BJ (cell line): ENCODE measurements at regions not wholly inside any gene's neighbourhood (a gene's known extent, or its start where the extent isn't known, plus 50 kb on each side); places are given as distances from the start of the nearest gene placed in this dataset.
A peak's percentile ranks its signal among the peaks of the same experiment; 100 is the strongest.

Source experiments
- CTCF ChIA-PET: fragments of 350-600 bp; formaldehyde crosslinking; extraction: SDS; loops from one replicate; lab custom pipeline; 2021; ENCODE audit warnings: antibody characterized with exemption, inconsistent platforms; lab: Yijun Ruan, JAX
- POLR2A ChIA-PET: fragments of 300-600 bp; sonication (Branson Sonifier 250); formaldehyde crosslinking; extraction: SDS; loops from one replicate; lab custom pipeline; 2021; ENCODE audit warnings: antibody characterized with exemption; lab: Charles Lee
- DNase-seq: peaks from one replicate; pipeline ENCODE4 v3.0.0-alpha.2; 2011; ENCODE audit warnings: low read depth
- H3K27me3 ChIP-seq: 2 replicates; pipeline ENCODE4 v1.6.0; 2011; ENCODE audit warnings: low read length; ENCODE audit not compliant: control insufficient read depth, insufficient read depth
- H3K36me3 ChIP-seq: 2 replicates; pipeline ENCODE4 v1.5.1; 2011; ENCODE audit warnings: low read length; ENCODE audit not compliant: control insufficient read depth, insufficient read depth
- H3K4me3 ChIP-seq: 2 replicates; pipeline ENCODE4 v1.5.1; 2011; ENCODE audit warnings: low read depth, mild to moderate bottlenecking, control low read depth, low read length
- CTCF ChIP-seq: IDR thresholded peaks from 2 replicates; pipeline ENCODE4 v1.5.1; 2011; ENCODE audit warnings: low read depth, mild to moderate bottlenecking, control low read depth, inconsistent platforms, low read length, moderate library complexity; ENCODE audit not compliant: insufficient read depth

- TF ChIP-seq CTCF: peak; percentile 62
- H3K36me3 ChIP-seq: no peaks in the 10 kb centered on the region
- CTCF ChIA-PET: interaction anchor here (0.6 to 1.0 kb wide), 4 partner anchors 8 to 661 kb away, joined by 3 to 6 read pairs (median 4); no protein-coding TSS in a partner anchor
- peaks cover 3% of the 10 kb centered on the region; the same call in 1 of the 2 replicates for H3K27me3 ChIP-seq
- H3K4me3 ChIP-seq: no peak overlapping the region
- peak; percentile 59 for DNase-seq
- POLR2A ChIA-PET: interaction anchor here (0.6 kb wide), 1 partner anchor 23 kb away, joined by 3 read pairs; no protein-coding TSS in a partner anchor
These were observed 56.1 kb upstream of the FHL2 start for GRCh38 chr2:105454801-105455485.

GRCh38 chr2:105451571-105452166 is 52.8 kb upstream of the FHL2 start:
- ChIA-PET CTCF (interaction anchor here (0.6 to 0.7 kb wide), 2 partner anchors 52 to 53 kb away, joined by 3 read pairs; no protein-coding TSS in a partner anchor), POLR2A (no interaction called here)
- Histone ChIP-seq H3K27me3 (peaks cover 3% of the 10 kb centered on the region), H3K4me3 (no peak overlapping the region), H3K36me3 (no peaks in the 10 kb centered on the region)
- TF ChIP-seq CTCF: no peak
- no peak for DNase-seq

GRCh38 chr2:105450471-105450870 is 51.6 kb upstream of the FHL2 start:
- CTCF ChIA-PET: interaction anchor here (0.9 to 1.1 kb wide), 2 partner anchors 56 to 71 kb away, joined by 3 read pairs; no protein-coding TSS in a partner anchor
- H3K4me3 ChIP-seq: no peak overlapping the region
- DNase-seq: no peak

GRCh38 chr2:105449076-105449475 is 50.2 kb upstream of the FHL2 start:
- Histone ChIP-seq H3K4me3 (no peak overlapping the region), H3K36me3 (no peaks in the 10 kb centered on the region), H3K27me3 (peaks cover 4% of the 10 kb centered on the region)
- no peak for DNase-seq
- POLR2A ChIA-PET: no interaction called here
- CTCF ChIA-PET: interaction anchor here (0.7 kb wide), 1 partner anchor 81 kb away, joined by 3 read pairs; no protein-coding TSS in a partner anchor
- TF ChIP-seq CTCF: no peak

More at GRCh38 chr2:105450471-105450870, 51.6 kb upstream of the FHL2 start:
- no peaks in the 10 kb centered on the region for H3K36me3 ChIP-seq
- TF ChIP-seq CTCF: no peak
- H3K27me3 ChIP-seq: peaks cover 4% of the 10 kb centered on the region
- POLR2A ChIA-PET: no interaction called here
